ENCODE measurements at regions not wholly inside any gene's neighbourhood (a gene's known extent, or its start where the extent isn't known, plus 50 kb on each side); places are given as distances from the start of the nearest gene placed in this dataset.
"Not testable (repeated sequence)": the region's sequence is repeated elsewhere in the genome, so short reads cannot be mapped to it uniquely, and the experiment has no call there.

GRCh38 chr2:163135256-163135655 lies 296.7 kb upstream of the KCNH7 start:
- Histone ChIP-seq H3K27ac (no peak overlapping the region), H3K9ac (no peak overlapping the region), H3K27me3 (no peaks in the 10 kb centered on the region), H3K4me2 (no peak overlapping the region), H3K4me1 (no peaks in the 10 kb centered on the region), H3K4me3 (no peak overlapping the region), H3K9me3 (replicated peaks in 1 of 11) (no peaks in the 10 kb centered on the region), H3K36me3 (no peaks in the 10 kb centered on the region), H4K20me1 (no peaks in the 10 kb centered on the region)
- TF ChIP-seq Cebpa-rat (IDR thresholded peaks at IDR 0.05) = no peak

- Histone ChIP-seq H3K9ac (no peak overlapping the region), H3K27me3 (no peaks in the 10 kb centered on the region), H3K9me3 (replicated peaks in 1 of 11) (no peaks in the 10 kb centered on the region), H3K4me1 (no peaks in the 10 kb centered on the region), H4K20me1 (no peaks in the 10 kb centered on the region), H3K36me3 (no peaks in the 10 kb centered on the region), H3K27ac (no peak overlapping the region), H3K4me3 (no peak overlapping the region), H3K4me2 (no peak overlapping the region)
- TF ChIP-seq Cebpa-rat (IDR thresholded peaks at IDR 0.05) = no peak
Observed at GRCh38 chr2:163133602-163134001, 295.0 kb upstream of the KCNH7 start.

- no peak overlapping the region for H3K9ac ChIP-seq
- H3K36me3 ChIP-seq = no peaks in the 10 kb centered on the region
- no peak overlapping the region for H3K4me3 ChIP-seq
- no peaks in the 10 kb centered on the region for H3K4me1 ChIP-seq
- H4K20me1 ChIP-seq = no peaks in the 10 kb centered on the region
- TF ChIP-seq Cebpa-rat (IDR thresholded peaks at IDR 0.05) = no peak
- no peak overlapping the region for H3K27ac ChIP-seq
- H3K27me3 ChIP-seq = no peaks in the 10 kb centered on the region
- no peak overlapping the region for H3K4me2 ChIP-seq
- H3K9me3 ChIP-seq (replicated peaks in 1 of 11) = no peaks in the 10 kb centered on the region
Observed at GRCh38 chr2:163132850-163133249, 294.3 kb upstream of the KCNH7 start.

GRCh38 chr2:163132207-163132606 lies 293.6 kb upstream of the KCNH7 start:
- not testable (repeated sequence) for H3K9me3 ChIP-seq (replicated peaks in 1 of 11); H4K20me1 ChIP-seq; H3K27ac ChIP-seq; H3K4me2 ChIP-seq; H3K27me3 ChIP-seq; H3K4me1 ChIP-seq; H3K9ac ChIP-seq; H3K36me3 ChIP-seq; H3K4me3 ChIP-seq
- TF ChIP-seq Cebpa-rat (IDR thresholded peaks at IDR 0.05) = peak in 8 of 11 experiments; percentile 40 to 91 (median 60); a peak in 12 of 22 replicates

GRCh38 chr2:163123526-163123925 lies 285.0 kb upstream of the KCNH7 start:
- Histone ChIP-seq H3K4me1 (no peaks in the 10 kb centered on the region), H3K4me2 (no peak overlapping the region), H3K27ac (no peak overlapping the region), H3K9ac (no peak overlapping the region), H3K9me3 (replicated peaks in 1 of 11) (no peaks in the 10 kb centered on the region), H4K20me1 (no peaks in the 10 kb centered on the region), H3K4me3 (no peak overlapping the region), H3K36me3 (no peaks in the 10 kb centered on the region), H3K27me3 (no peaks in the 10 kb centered on the region)
- TF ChIP-seq Cebpa-rat (IDR thresholded peaks at IDR 0.05) = no peak

GRCh38 chr2:163122257-163122656 lies 283.7 kb upstream of the KCNH7 start:
- no peaks in the 10 kb centered on the region for H3K4me1 ChIP-seq
- no peak overlapping the region for H3K4me2 ChIP-seq
- no peaks in the 10 kb centered on the region for H3K36me3 ChIP-seq
- H3K27me3 ChIP-seq = no peaks in the 10 kb centered on the region
- no peaks in the 10 kb centered on the region for H3K9me3 ChIP-seq (replicated peaks in 1 of 11)
- no peak overlapping the region for H3K27ac ChIP-seq
- no peaks in the 10 kb centered on the region for H4K20me1 ChIP-seq
- no peak overlapping the region for H3K9ac ChIP-seq
- no peak overlapping the region for H3K4me3 ChIP-seq
- TF ChIP-seq Cebpa-rat (IDR thresholded peaks at IDR 0.05) = no peak

GRCh38 chr2:163121483-163121882 lies 282.9 kb upstream of the KCNH7 start:
- Histone ChIP-seq H3K36me3 (no peaks in the 10 kb centered on the region), H3K4me1 (no peaks in the 10 kb centered on the region), H3K9ac (no peak overlapping the region), H3K4me2 (no peak overlapping the region), H4K20me1 (no peaks in the 10 kb centered on the region), H3K9me3 (replicated peaks in 1 of 11) (no peaks in the 10 kb centered on the region), H3K4me3 (no peak overlapping the region), H3K27ac (no peak overlapping the region), H3K27me3 (no peaks in the 10 kb centered on the region)
- no peak for TF ChIP-seq Cebpa-rat (IDR thresholded peaks at IDR 0.05)

- H4K20me1 ChIP-seq = no peaks in the 10 kb centered on the region
- H3K9ac ChIP-seq = no peak overlapping the region
- no peak overlapping the region for H3K27ac ChIP-seq
- TF ChIP-seq Cebpa-rat (IDR thresholded peaks at IDR 0.05) = no peak
- H3K36me3 ChIP-seq = no peaks in the 10 kb centered on the region
- no peaks in the 10 kb centered on the region for H3K27me3 ChIP-seq
- no peak overlapping the region for H3K4me2 ChIP-seq
- H3K9me3 ChIP-seq (replicated peaks in 1 of 11) = no peaks in the 10 kb centered on the region
- no peak overlapping the region for H3K4me3 ChIP-seq
- no peaks in the 10 kb centered on the region for H3K4me1 ChIP-seq
Observed at GRCh38 chr2:163119966-163120365, 281.4 kb upstream of the KCNH7 start.

- no peak for TF ChIP-seq Cebpa-rat (IDR thresholded peaks at IDR 0.05)
- Histone ChIP-seq H3K9me3 (replicated peaks in 1 of 11) (0 out of 22 replicates have a peak, but pooled peaks cover 0 to 3% (median 0%) of the 10 kb centered on the region in 11 experiments), H3K27me3 (no peaks in the 10 kb centered on the region)
Observed at GRCh38 chr2:163086940-163087339, 248.4 kb upstream of the KCNH7 start.

GRCh38 chr2:163085366-163086024 lies 246.9 kb upstream of the KCNH7 start:
- H3K4me2 ChIP-seq; H3K4me1 ChIP-seq; H3K4me3 ChIP-seq; H3K27me3 ChIP-seq; H3K9me3 ChIP-seq (replicated peaks in 1 of 11); H4K20me1 ChIP-seq; H3K36me3 ChIP-seq; H3K9ac ChIP-seq; H3K27ac ChIP-seq: not testable (repeated sequence)

More at GRCh38 chr2:163086940-163087339, 248.4 kb upstream of the KCNH7 start:
- H3K4me1 ChIP-seq = no peaks in the 10 kb centered on the region
- no peak overlapping the region for H3K9ac ChIP-seq
- no peak overlapping the region for H3K4me2 ChIP-seq
- no peaks in the 10 kb centered on the region for H4K20me1 ChIP-seq
- H3K27ac ChIP-seq = no peak overlapping the region
- H3K36me3 ChIP-seq = no peaks in the 10 kb centered on the region
- no peak overlapping the region for H3K4me3 ChIP-seq

Data from BLaER1 treated with 17β-estradiol and CSF1 and Interleukin-3, amounts not matched to agents 10 nM and 100 nM (cell line).